KBM-7 (cell line): ENCODE measurements at regions not wholly inside any gene's neighbourhood (a gene's known extent, or its start where the extent isn't known, plus 50 kb on each side); places are given as distances from the start of the nearest gene placed in this dataset.

Experiments
- DNase-seq: peaks from one replicate; pipeline ENCODE4 v3.0.0-alpha.2; 2015
- in situ Hi-C: fragments of 300-500 bp; cut with MboI; formaldehyde crosslinking; loops from 2 replicates; pipeline ENCODE4 v1.14.3; 2020; ENCODE audit warnings: low sequenced_read_pairs, low pct_unique_long_range_greater_than_20kb, mixed read lengths

DNA sequence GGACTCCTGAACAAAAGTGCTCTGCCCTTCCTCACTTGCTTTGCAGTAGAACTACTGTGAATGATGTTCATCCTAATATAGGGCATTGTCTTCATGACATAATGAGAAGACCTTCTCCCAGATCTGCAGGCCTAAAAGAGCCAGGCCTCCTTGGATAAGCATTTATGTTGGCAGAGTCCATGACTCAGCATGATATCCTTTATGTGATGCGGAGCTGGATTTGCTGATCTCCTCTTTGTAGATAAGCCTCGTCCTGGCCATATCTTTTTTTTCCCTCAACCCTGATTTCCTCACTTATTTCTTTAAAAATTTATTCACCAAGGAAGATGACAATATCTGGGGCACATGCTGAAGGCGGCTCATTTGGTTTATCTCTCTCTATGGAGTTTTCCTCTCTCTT, 62.4 kb upstream of the TAS2R1 start:
- DNase-seq: no peak
- in situ Hi-C loops: no loop called here

DNA sequence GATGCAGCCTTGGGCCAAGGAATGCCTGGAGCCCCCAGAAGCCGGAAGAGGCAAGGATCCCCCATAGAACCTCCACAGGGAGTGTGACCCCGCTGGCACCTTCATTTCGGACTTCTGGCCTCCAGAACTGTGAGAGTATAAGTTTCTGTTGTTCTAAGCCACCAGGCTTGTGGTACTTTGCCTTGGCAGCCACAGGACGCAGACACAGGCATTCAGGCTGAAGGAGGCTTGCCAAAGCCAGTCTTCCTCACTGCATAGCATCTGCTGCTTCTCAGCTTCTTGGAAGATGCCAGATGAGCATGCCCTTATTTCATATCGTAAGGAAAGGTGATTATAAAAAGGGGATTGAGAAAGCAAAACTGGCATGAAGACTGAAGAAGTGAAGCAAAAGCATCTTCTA, 61.1 kb upstream of the TAS2R1 start:
- DNase-seq: no peak
- in situ Hi-C loops: no loop called here

DNA sequence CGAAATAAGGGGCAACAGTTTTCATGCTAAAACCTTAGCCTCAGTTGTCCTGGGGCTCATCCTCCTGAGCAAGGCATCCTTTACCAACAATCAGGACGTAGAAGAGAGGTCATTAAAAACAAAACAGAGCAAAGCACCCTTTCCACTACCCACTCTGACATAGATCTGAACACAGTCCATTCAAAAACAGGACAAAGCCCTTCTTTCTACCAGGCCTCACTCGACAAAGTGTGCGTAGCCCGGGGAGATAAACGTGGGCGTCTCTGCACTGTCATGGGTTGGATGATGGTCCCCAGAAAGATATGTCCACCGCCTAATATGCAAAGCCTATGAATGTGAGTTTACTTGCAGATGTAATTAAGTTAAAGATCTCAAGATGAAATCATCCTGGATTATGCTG, 60.6 kb upstream of the TAS2R1 start:
- in situ Hi-C loops: no loop called here

DNA sequence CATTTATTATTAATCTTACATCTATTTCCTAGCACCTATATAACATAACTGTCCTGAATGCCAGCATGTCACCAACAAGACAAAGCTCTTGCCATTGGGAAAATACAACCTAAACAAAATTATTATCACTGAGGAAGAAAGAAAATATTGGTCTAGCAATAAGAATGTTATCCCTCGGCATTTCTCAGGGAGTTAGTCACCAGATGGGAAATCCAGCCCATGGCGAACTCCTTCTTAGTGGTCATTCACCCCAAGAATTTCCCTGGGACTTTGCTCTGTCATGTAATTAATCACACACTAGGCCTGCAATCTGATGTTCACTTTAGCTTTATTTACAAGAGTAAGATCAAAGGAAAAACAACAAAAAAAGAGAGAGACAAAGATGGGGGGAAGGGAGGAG, 56.1 kb upstream of the TAS2R1 start:
- no peak for DNase-seq

More for the DNA sequence above, 60.6 kb upstream of the TAS2R1 start:
- no peak for DNase-seq

DNA sequence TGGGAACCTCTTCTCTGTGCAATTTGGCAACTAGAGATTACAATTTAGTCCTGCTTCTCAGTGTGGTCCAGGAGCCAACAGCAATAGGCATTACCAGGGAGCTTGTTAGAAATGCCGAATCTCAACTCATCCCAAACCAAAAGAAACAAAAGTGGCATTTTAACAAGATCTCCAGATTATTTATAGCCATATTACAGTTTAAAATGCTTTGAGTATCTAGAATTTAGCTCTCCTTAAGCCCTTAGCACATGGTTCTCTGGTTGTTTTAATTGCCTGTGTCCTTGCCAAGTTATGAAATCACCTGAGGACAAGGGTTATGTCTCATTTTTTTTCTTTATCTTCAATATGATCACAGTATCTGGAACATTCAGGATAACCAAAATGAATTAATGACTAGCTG, 51.6 kb upstream of the TAS2R1 start:
- in situ Hi-C loops: no loop called here
- no peak for DNase-seq

More for the DNA sequence above, 56.1 kb upstream of the TAS2R1 start:
- in situ Hi-C loops: no loop called here
